ENCODE measurements at regions not wholly inside any gene's neighbourhood (a gene's known extent, or its start where the extent isn't known, plus 50 kb on each side); places are given as distances from the start of the nearest gene placed in this dataset.

- no peak for TF ChIP-seq CTCF (IDR thresholded peaks at IDR 0.05)
- TF ChIP-seq POLR2A (IDR thresholded peaks at IDR 0.05) = no peak
These were observed 335.1 kb upstream of the POM121L12 start for GRCh38 chr7:52700349-52700748.

Measured in body of pancreas (tissue), 4 donors.